Activated T-cell treated with anti-CD3 and anti-CD28 coated beads, Interleukin-2, amount 50 U/mL, for 72 hours (primary cell): ENCODE measurements at regions not wholly inside any gene's neighbourhood (a gene's known extent, or its start where the extent isn't known, plus 50 kb on each side); places are given as distances from the start of the nearest gene placed in this dataset.

ENCODE experiments used
- ATAC-seq, 2 donors: fragments of 150-1000 bp; cut with Tn5 transposase; replicated peaks in 1 of 2; 2 replicates each; pipeline ENCODE4 v1.10.0; 2021; ENCODE audit warnings: moderate library complexity in 2 of 2, mild to moderate bottlenecking in 1 of 2
- DNase-seq, 2 donors: peaks; one replicate each; pipeline ENCODE4 v3.0.0; 2021 to 2022; ENCODE audit warnings: mixed read lengths in 1 of 2
- H3K27ac Mint-ChIP-seq: one replicate; pipeline ENCODE4 v1.8.0; 2022; ENCODE audit warnings: mild to moderate bottlenecking, moderate library complexity, mixed read lengths
- H3K27me3 Mint-ChIP-seq: one replicate; pipeline ENCODE4 v1.8.0; 2022; ENCODE audit warnings: low read depth, mixed read lengths
- H3K36me3 Mint-ChIP-seq, 2 donors: one replicate each; pipeline ENCODE4 v1.8.0; 2022; ENCODE audit warnings: mixed read lengths in 2 of 2, mild to moderate bottlenecking in 1 of 2; ENCODE audit not compliant: insufficient read depth in 2 of 2
- H3K4me1 Mint-ChIP-seq: one replicate; pipeline ENCODE4 v1.8.0; 2022; ENCODE audit warnings: low read depth, mixed read lengths
- H3K4me3 Mint-ChIP-seq, 2 donors: one replicate each; pipeline ENCODE4 v1.8.0; 2022; ENCODE audit warnings: mild to moderate bottlenecking in 2 of 2, mixed read lengths in 2 of 2, moderate library complexity in 2 of 2
- H3K9me3 Mint-ChIP-seq, 2 donors: one replicate each; pipeline ENCODE4 v1.8.0; 2022; ENCODE audit warnings: mixed read lengths in 2 of 2

DNA sequence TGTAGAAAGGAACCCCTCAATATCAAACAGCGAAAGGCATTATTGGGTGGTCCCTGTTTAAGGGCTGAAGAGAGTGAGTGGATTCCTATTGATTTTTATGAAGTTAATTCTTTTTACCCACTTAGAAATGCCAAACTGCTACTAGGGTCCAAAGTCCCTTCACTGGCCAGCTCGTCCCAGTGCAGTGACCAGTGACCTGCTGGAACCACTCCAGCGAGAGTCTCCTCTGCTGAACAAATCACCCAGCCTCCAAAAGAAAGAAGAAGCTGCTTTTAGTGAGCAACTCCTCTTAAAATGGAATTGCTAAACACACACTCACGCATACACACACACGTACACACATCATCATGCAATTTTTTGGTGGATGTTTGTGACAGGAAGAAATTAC, 198.2 kb upstream of the PLEKHG7 start:
- ATAC-seq (no peak), DNase-seq (no peak)
- Mint-ChIP-seq H3K4me3 (peak overlapping the region; percentile 7), H3K36me3 (peaks cover 0 to 1% of the 10 kb centered on the region in 2 donors), H3K4me1 (no peaks in the 10 kb centered on the region), H3K27ac (peak overlapping the region; percentile 39), H3K9me3 (no peaks in the 10 kb centered on the region), H3K27me3 (no peaks in the 10 kb centered on the region)

DNA sequence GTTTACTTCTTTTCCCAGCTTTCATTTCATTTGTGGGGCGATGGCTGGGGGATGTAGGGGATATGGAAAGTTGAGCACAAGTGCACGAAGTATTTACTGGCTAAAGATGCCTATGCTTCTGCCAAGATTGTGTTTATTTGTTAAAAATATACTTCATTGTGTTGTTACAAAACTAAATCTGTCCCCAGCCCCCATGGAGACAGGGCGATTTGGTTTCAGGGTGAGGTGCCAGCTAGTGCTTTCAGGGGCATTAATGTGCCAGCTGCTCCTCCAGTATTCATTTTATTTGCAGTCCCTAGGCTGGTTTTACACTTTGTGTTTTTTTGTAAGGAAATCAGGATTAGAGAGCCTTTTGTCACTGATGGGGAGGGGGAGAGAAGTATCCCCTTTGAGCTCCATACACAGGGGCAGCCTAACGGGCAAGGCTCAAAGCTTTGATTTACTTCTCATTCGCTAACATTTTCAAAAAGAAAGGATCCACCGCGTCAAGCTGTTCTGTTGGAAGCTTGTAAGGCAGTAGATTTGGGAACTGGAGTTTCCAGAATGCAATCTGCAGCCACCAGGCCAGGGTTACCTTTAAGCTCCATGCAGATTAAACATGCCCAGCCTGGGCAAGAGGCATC, 198.7 kb upstream of the PLEKHG7 start:
- no peak for ATAC-seq
- Mint-ChIP-seq H3K27ac (no peak overlapping the region), H3K4me3 (peak overlapping the region; percentile 20 to 84), H3K27me3 (no peaks in the 10 kb centered on the region), H3K36me3 (peaks cover 0 to 1% of the 10 kb centered on the region in 2 donors), H3K4me1 (no peaks in the 10 kb centered on the region), H3K9me3 (no peaks in the 10 kb centered on the region)
- DNase-seq: no peak

DNA sequence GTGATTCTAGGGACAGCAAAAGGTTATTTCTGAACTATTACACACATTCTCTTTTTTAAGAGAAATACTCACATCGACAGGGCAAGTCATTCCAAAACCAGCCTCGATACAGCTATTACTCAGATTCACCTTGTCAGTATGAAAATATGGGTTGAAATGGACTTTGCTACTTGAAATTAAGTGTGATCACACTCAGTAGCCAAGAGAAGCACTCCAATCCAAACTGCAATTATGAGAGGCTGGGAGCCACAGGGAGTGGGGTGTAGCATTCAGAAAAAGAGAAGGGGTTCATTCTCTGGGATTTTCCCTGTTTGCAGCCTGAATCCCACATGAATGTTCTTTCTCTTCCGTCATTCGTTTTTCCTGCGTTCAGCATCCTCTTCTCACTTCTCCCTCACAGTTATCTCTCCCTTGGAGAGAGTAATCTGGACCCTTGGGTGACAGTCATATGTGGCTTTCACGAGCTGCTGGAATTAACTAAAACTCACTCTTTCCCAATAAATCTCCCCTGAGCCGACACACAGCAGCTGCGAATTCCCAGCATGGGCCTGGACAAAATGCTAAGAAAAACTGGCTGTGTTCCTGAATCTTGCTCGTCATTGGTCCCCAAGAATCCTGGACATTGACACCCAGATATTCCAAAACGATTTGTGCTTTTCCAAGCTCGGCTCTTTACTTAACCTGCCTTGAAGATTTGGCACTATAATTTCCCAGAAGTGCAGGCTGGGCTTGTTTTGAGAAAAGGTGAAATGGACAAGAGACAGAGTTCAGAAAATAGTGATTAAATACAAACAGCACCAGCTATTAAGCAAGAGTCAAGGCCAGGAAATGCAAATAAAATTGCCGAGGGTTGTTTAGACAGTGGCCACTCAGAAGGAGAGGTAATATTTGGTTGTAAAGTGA, 199.5 kb upstream of the PLEKHG7 start:
- peak; percentile 53 to 72 for DNase-seq
- H3K4me1 Mint-ChIP-seq: no peaks in the 10 kb centered on the region
- peak; percentile 77 to 80 for ATAC-seq
- H3K27me3 Mint-ChIP-seq: no peaks in the 10 kb centered on the region
- peaks cover 0 to 1% of the 10 kb centered on the region in 2 donors for H3K36me3 Mint-ChIP-seq
- peak overlapping the region; percentile 99 for H3K27ac Mint-ChIP-seq
- H3K9me3 Mint-ChIP-seq: no peaks in the 10 kb centered on the region
- peak overlapping the region; percentile 42 to 84 for H3K4me3 Mint-ChIP-seq

DNA sequence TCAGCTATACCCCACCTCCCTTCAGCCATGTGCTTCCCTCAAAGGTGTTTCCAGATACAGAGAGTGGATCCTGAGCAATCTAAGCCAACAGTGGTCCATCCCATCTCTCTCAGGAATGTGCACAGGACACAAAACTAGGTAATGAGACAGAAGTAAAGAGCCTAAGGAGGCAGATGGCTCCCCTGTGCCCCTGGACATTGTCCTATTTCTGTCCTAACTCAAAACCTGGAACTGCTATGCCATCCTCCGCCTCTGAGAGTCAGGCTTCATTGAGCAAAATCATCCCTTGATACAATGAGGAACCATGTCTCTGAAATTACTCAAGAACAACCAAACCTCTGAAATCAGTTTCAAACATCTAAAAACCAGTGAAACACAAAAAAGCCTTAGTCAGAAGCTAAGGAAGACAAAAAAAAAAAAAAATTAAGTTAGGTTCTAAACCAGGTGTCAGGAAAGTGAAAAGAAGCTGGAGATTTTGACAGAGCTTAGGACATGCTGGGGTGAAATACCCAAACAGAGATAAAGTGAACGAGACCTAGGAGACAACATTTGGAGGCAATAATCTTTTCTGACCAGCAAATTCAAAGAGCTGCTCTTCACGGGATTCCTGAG, 200.3 kb upstream of the PLEKHG7 start:
- DNase-seq: peak; percentile 27 to 41
- H3K4me1 Mint-ChIP-seq: no peaks in the 10 kb centered on the region

DNA sequence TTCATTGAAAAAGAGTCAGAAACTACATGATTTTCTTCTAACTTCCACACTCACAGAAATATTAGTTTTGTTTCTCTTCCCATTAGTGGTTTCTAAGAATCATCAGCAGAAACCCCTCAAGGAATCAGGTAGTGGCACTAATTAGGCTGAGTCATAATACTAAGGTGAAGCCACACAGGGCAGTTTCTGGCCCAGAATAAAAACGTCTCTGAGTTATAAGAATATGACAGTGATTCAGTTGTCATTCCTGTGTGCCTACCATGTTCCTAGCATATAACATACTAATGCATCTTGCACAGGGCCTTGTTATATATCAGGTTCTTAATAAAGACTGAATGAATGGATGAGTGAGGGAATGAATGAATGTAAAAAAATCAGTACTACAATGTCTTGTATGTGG, 206.0 kb upstream of the PLEKHG7 start:
- Mint-ChIP-seq H3K36me3 (peaks cover 0 to 2% of the 10 kb centered on the region in 2 donors), H3K27ac (no peak overlapping the region), H3K4me1 (peaks cover 25% of the 10 kb centered on the region), H3K4me3 (no peak overlapping the region), H3K27me3 (no peaks in the 10 kb centered on the region), H3K9me3 (peaks cover 0 to 2% of the 10 kb centered on the region in 2 donors)
- ATAC-seq (no peak), DNase-seq (no peak)

More for the DNA sequence above, 200.3 kb upstream of the PLEKHG7 start:
- Mint-ChIP-seq H3K4me3 (peak overlapping the region; percentile 42 to 84), H3K9me3 (no peaks in the 10 kb centered on the region), H3K27me3 (no peaks in the 10 kb centered on the region), H3K36me3 (peaks cover 0 to 1% of the 10 kb centered on the region in 2 donors), H3K27ac (peak overlapping the region; percentile 99)
- peak; percentile 67 to 71 for ATAC-seq

DNA sequence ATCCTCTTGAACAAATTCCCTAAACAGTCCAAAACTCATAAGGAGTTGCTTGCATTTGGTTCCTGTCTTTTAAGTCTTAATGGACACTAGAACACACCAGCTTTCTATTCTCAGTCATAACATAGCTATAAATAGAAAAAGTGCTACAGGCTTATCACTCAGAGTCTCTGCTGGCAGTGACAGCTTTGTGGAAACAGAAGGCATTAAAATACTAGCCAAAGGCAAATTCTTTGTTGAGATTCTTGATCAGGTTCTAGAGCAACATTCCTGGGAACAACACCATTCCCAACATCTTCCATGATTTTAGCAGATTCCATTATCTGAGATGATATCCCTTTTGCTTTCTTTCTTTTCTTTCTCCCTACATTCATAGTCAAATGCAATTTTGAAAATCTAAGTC, 207.7 kb upstream of the PLEKHG7 start:
- Mint-ChIP-seq H3K27me3 (no peaks in the 10 kb centered on the region), H3K9me3 (peaks cover 3 to 4% of the 10 kb centered on the region in 2 donors), H3K36me3 (peaks cover 2 to 6% of the 10 kb centered on the region in 2 donors), H3K4me1 (peaks cover 25% of the 10 kb centered on the region), H3K27ac (no peak overlapping the region), H3K4me3 (no peak overlapping the region)
- DNase-seq: no peak
- ATAC-seq: no peak

DNA sequence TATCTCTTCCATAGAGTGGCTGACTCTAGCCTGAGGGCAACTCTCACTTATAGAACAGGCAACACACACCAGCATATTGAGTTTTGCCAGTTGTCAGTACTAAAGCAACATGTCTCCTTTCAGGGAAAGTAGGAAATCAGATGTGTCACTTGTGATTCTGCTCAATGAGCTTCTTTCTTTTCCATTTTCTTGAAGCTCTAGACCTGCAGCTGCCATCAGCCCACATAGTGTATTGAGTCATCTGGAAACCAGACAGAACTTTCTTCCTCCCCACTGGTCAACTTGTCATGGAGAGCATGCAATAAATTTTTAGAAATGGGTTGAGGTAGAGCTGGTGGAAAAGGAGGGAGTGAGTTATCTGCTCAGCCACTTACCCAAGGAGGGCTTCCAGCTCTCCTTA, 209.0 kb upstream of the PLEKHG7 start:
- H3K9me3 Mint-ChIP-seq: peaks cover 3 to 4% of the 10 kb centered on the region in 2 donors
- H3K4me1 Mint-ChIP-seq: peaks cover 34% of the 10 kb centered on the region
- H3K4me3 Mint-ChIP-seq: no peak overlapping the region
- DNase-seq (no peak), ATAC-seq (peak; percentile 65 to 66)
- H3K36me3 Mint-ChIP-seq: peaks cover 2 to 6% of the 10 kb centered on the region in 2 donors
- H3K27me3 Mint-ChIP-seq: no peaks in the 10 kb centered on the region
- H3K27ac Mint-ChIP-seq: no peak overlapping the region

DNA sequence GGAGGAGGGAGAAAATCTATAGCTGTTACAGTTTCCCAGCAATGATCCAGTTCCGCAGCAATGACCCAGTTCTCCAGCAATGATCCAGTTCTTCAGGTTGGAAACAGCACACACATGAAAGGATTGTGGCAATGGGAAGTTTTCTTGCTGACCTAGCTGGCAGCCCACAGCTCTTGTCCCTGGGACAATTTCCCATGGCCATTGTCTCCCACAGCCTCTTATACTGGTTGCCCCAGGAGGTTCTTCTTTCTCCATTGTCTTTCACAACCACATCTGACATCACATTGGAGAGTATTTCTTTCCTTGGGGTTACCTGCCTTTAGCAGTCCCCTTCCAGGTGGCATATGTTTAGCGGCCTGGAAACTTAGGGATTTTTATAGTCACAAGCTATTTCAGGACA, 209.8 kb upstream of the PLEKHG7 start:
- Mint-ChIP-seq H3K27me3 (no peaks in the 10 kb centered on the region), H3K4me3 (no peak overlapping the region), H3K36me3 (peaks cover 2 to 6% of the 10 kb centered on the region in 2 donors), H3K4me1 (peaks cover 42% of the 10 kb centered on the region), H3K27ac (no peak overlapping the region), H3K9me3 (peaks cover 4 to 6% of the 10 kb centered on the region in 2 donors)
- ATAC-seq: no peak
- DNase-seq: no peak

DNA sequence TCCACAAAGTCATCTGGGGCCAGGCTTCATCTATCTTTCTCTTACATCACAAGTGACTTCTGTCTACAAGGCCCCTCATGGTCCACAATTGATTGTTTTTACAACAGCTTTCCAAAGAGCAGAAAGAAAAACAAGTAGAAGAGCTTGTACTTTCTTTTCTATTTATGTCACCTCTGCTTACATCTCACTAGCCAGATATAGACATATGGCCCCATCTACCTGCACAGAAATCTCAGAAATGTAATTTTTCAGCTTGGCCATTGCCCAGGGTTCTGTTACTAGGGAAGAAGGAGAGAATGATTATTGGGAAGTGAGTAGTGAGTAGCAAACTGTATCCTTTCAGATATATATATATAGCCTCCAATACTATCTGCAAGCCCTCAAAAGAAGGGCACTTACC, 210.5 kb upstream of the PLEKHG7 start:
- H3K9me3 Mint-ChIP-seq: peaks cover 4 to 6% of the 10 kb centered on the region in 2 donors
- no peak overlapping the region for H3K4me3 Mint-ChIP-seq
- ATAC-seq (no peak), DNase-seq (no peak)
- no peaks in the 10 kb centered on the region for H3K27me3 Mint-ChIP-seq
- H3K4me1 Mint-ChIP-seq: peaks cover 43% of the 10 kb centered on the region
- no peak overlapping the region for H3K27ac Mint-ChIP-seq
- H3K36me3 Mint-ChIP-seq: peaks cover 2 to 6% of the 10 kb centered on the region in 2 donors

DNA sequence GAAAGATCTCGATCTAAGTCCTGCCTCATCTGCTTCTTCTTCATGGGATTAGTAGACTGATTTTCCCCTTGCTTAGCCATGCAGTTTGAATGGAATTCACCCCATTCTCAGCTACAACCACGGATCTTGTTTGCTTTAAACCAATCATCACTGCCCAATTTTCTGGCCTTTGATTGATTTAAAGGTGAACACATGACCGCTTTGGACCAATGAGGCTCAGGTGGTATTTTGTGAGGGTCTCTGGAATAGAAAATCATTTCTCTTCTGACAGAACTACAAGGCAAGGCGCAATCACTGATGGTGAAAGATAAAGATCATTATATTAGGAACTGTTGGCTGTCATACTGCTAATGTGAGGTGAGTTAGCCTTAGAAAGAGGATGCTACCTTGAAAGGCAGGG, 213.0 kb upstream of the PLEKHG7 start:
- ATAC-seq: no peak
- DNase-seq: no peak
- Mint-ChIP-seq H3K36me3 (peaks cover 2 to 11% of the 10 kb centered on the region in 2 donors), H3K4me1 (peaks cover 50% of the 10 kb centered on the region), H3K4me3 (no peak overlapping the region), H3K27me3 (no peaks in the 10 kb centered on the region), H3K9me3 (peaks cover 4 to 6% of the 10 kb centered on the region in 2 donors), H3K27ac (no peak overlapping the region)

DNA sequence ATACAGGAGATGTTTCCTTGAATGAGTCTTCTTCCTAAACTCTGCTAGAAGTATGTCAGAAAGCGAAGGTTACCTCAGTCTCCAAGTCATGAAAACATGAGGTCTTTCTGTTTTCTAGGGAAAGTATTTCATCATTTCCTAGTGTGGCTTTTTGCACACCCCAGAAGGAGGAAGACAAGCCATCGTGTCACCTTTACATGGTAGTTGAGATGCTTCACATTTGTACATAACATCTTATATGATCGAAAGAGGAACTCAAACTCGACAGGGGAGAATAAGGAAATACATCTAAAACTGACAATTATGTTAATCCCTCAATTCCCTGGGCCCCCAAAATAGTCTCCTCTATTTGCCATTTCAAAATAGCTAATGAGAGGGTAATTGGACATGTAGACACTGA, 214.1 kb upstream of the PLEKHG7 start:
- peak; percentile 53 to 59 for ATAC-seq
- peaks cover 2 to 11% of the 10 kb centered on the region in 2 donors for H3K36me3 Mint-ChIP-seq
- no peak overlapping the region for H3K27ac Mint-ChIP-seq

DNA sequence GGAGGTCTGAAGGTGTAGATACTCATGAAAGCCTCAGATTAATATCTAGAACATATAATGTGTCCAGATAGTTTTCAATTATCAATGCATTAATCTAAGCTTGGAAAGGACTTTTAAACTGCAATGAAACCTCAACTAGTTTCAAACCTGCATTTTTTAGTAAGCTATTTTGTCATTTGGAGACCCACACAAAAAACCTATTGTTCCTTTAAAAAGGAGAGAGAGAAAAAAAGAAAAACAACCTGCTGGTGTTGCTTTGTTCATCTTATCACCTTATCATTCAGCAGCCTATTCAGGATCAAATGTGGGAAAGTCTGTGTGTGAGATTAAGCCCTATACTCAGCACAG, 215.7 kb upstream of the PLEKHG7 start:
- Mint-ChIP-seq H3K4me3 (no peak overlapping the region), H3K36me3 (peaks cover 0 to 11% of the 10 kb centered on the region in 2 donors), H3K9me3 (peaks cover 6% of the 10 kb centered on the region in 2 donors), H3K27me3 (no peaks in the 10 kb centered on the region), H3K27ac (no peak overlapping the region), H3K4me1 (peaks cover 35% of the 10 kb centered on the region)
- no peak for ATAC-seq
- no peak for DNase-seq

More for the DNA sequence above, 214.1 kb upstream of the PLEKHG7 start:
- Mint-ChIP-seq H3K4me3 (no peak overlapping the region), H3K9me3 (peaks cover 4 to 6% of the 10 kb centered on the region in 2 donors), H3K4me1 (peaks cover 40% of the 10 kb centered on the region), H3K27me3 (no peaks in the 10 kb centered on the region)
- DNase-seq: no peak
